Transverse colon (tissue), 4 donors: ENCODE measurements at regions not wholly inside any gene's neighbourhood (a gene's known extent, or its start where the extent isn't known, plus 50 kb on each side); places are given as distances from the start of the nearest gene placed in this dataset.

Source experiments
- DNase-seq: peaks from one replicate; pipeline ENCODE4 v3.0.0-alpha.2; 2019
- H3K27ac ChIP-seq, 4 donors: fragments of 200-600 bp; sonication (generic); 2 replicates each; pipeline ENCODE4 v1.5.1; 2016 to 2018; ENCODE audit warnings: inconsistent platforms in 4 of 4
- H3K27me3 ChIP-seq: fragments of 200-600 bp; sonication (generic); 2 replicates; pipeline ENCODE4 v1.5.1; 2017; ENCODE audit warnings: inconsistent platforms
- H3K36me3 ChIP-seq, 4 donors: fragments of 200-600 bp; sonication (generic); 2 replicates each; pipeline ENCODE4 v1.5.1; 2017 to 2019; ENCODE audit warnings: inconsistent platforms in 4 of 4
- H3K4me1 ChIP-seq, 4 donors: fragments of 200-600 bp; sonication (generic); 2 replicates each; pipeline ENCODE4 v1.5.1; 2017 to 2020; ENCODE audit warnings: inconsistent platforms in 4 of 4
- H3K4me3 ChIP-seq, 4 donors: fragments of 200-600 bp; sonication (generic); 1 replicate in 1 of 4; 2 replicates in 3 of 4; pipeline versions ENCODE4 v1.5.1 to v1.6.1; 2017 to 2019; ENCODE audit warnings: inconsistent platforms in 4 of 4
- H3K9me3 ChIP-seq, 2 donors: fragments of 200-600 bp; sonication (generic); 2 replicates each; pipeline ENCODE4 v1.5.1; 2017 to 2019; ENCODE audit warnings: inconsistent platforms in 2 of 2
- CTCF ChIP-seq, 5 experiments: fragments of 200-600 bp in 3 of 5; fragments of 450-650 bp in 2 of 5; sonication (generic) in 3 of 5; IDR thresholded peaks; 1 replicate in 2 of 5; 2 replicates in 3 of 5; pipeline ENCODE4 v1.5.1; 2016 to 2017; ENCODE audit warnings: antibody characterized with exemption in 5 of 5, inconsistent platforms in 3 of 5, mild to moderate bottlenecking in 2 of 5, moderate library complexity in 1 of 5
- EP300 ChIP-seq: sonication (generic); formaldehyde crosslinking; IDR thresholded peaks from one replicate; pipeline ENCODE4 v1.6.1; 2017; ENCODE audit warnings: antibody characterized with exemption, low read depth
- POLR2A ChIP-seq: fragments of 450-650 bp; IDR thresholded peaks from one replicate; pipeline ENCODE4 v1.6.1; 2016; ENCODE audit warnings: antibody characterized with exemption, mild to moderate bottlenecking, moderate library complexity
- POLR2AphosphoS5 ChIP-seq, 3 donors: sonication (generic); formaldehyde crosslinking; IDR thresholded peaks; one replicate each; pipeline ENCODE4 v1.6.1; 2016; ENCODE audit warnings: antibody characterized with exemption in 3 of 3
- WGBS, 2 donors: methylation state at CpG; one replicate each; pipeline ENCODE4 v1.1.5; 2018; ENCODE audit warnings: low coverage in 1 of 2; 5-methylcytosine and 5-hydroxymethylcytosine counted together
- in situ Hi-C, 4 donors: fragments of 200-750 bp; cut with MboI; loops; one replicate each; pipeline versions ENCODE4 v1.15.0 to v1.15.1; 2017; ENCODE audit warnings: low sequenced_read_pairs in 3 of 4, low pct_ligation_motif_present in 1 of 4, low pct_unique_long_range_greater_than_20kb in 1 of 4
- intact Hi-C: fragments of 100-400 bp; cut with DNase I; formaldehyde crosslinking; loops from one replicate; pipeline ENCODE4 v1.15.1; 2023; ENCODE audit warnings: low total_unique reads

GRCh38 chr4:188872809-188873208 lies 733.6 kb downstream of the TRIML1 start:
- 83 to 84% methylated on average over 5 to 13 of the region's 13 CpGs for WGBS, 2 donors
- H3K4me1 ChIP-seq = no peaks in the 10 kb centered on the region

GRCh38 chr4:188876881-188877280 lies 737.6 kb downstream of the TRIML1 start:
- no peaks in the 10 kb centered on the region for H3K4me1 ChIP-seq
- 67 to 80% methylated on average over 3 of the region's 3 CpGs for WGBS, 2 donors
- no peaks in the 10 kb centered on the region for H3K9me3 ChIP-seq
- H3K4me3 ChIP-seq = no peak overlapping the region
- no peaks in the 10 kb centered on the region for H3K36me3 ChIP-seq
- TF ChIP-seq POLR2A = no peak
- no peak for TF ChIP-seq EP300
- TF ChIP-seq CTCF (IDR thresholded peaks at IDR 0.05) = no peak
- TF ChIP-seq POLR2AphosphoS5 (IDR thresholded peaks at IDR 0.05) = no peak
- no peaks in the 10 kb centered on the region for H3K27me3 ChIP-seq
- intact Hi-C loops = no loop called here
- H3K27ac ChIP-seq = no peak overlapping the region
- DNase-seq = no peak
- in situ Hi-C loops = no loop called here

More at GRCh38 chr4:188872809-188873208, 733.6 kb downstream of the TRIML1 start:
- no peak for TF ChIP-seq CTCF (IDR thresholded peaks at IDR 0.05)
- no peak for TF ChIP-seq EP300
- no peak for TF ChIP-seq POLR2A
- TF ChIP-seq POLR2AphosphoS5 (IDR thresholded peaks at IDR 0.05) = no peak
- no peak overlapping the region for H3K27ac ChIP-seq
- H3K9me3 ChIP-seq = no peaks in the 10 kb centered on the region
- in situ Hi-C loops (no loop called here), intact Hi-C loops (no loop called here)
- no peaks in the 10 kb centered on the region for H3K36me3 ChIP-seq
- no peak for DNase-seq
- no peaks in the 10 kb centered on the region for H3K27me3 ChIP-seq
- no peak overlapping the region for H3K4me3 ChIP-seq

DNA sequence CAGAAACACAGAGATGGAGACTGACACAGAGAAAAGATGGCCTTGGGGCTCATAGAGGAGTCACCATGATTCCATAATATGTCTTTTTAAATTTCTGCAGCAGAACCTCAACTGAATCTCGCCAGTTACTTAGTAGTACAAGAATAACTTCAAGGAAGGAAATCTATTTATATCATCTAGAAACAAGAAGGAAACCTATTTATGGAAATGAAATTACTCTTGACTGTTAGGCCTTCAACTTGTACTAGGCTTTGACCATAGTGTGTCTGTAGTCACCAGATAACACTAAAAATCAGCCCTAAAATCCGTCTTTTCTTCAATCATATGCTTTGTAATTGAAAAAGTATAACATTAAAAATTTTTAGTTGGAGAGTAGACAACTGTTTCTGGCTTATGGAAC lies 740.4 kb downstream of the TRIML1 start:
- intact Hi-C loops = no loop called here
- Histone ChIP-seq H3K4me1 (no peaks in the 10 kb centered on the region), H3K27me3 (no peaks in the 10 kb centered on the region), H3K9me3 (no peaks in the 10 kb centered on the region), H3K4me3 (no peak overlapping the region), H3K27ac (no peak overlapping the region), H3K36me3 (no peaks in the 10 kb centered on the region)
- DNase-seq = no peak
- TF ChIP-seq POLR2AphosphoS5 (IDR thresholded peaks at IDR 0.05) (no peak), POLR2A (no peak), CTCF (IDR thresholded peaks at IDR 0.05) (no peak), EP300 (no peak)
- in situ Hi-C loops = no loop called here
- whole genome bisulfite sequencing, 2 donors = 31 to 46% methylated on average over 2 of the region's 2 CpGs

- no peaks in the 10 kb centered on the region for H3K36me3 ChIP-seq
- no peak for DNase-seq
- TF ChIP-seq EP300 = no peak
- no peak for TF ChIP-seq POLR2AphosphoS5 (IDR thresholded peaks at IDR 0.05)
- TF ChIP-seq CTCF (IDR thresholded peaks at IDR 0.05) = no peak
- TF ChIP-seq POLR2A = no peak
- H3K9me3 ChIP-seq = peaks cover 0 to 5% of the 10 kb centered on the region in 2 donors
- intact Hi-C loops = no loop called here
- H3K27ac ChIP-seq = no peak overlapping the region
- no peaks in the 10 kb centered on the region for H3K27me3 ChIP-seq
- no peaks in the 10 kb centered on the region for H3K4me1 ChIP-seq
- 63 to 64% methylated on average over 2 of the region's 2 CpGs for WGBS, 2 donors
- H3K4me3 ChIP-seq = no peak overlapping the region
- in situ Hi-C loops = no loop called here
Measured at GRCh38 chr4:188887905-188888304, 748.7 kb downstream of the TRIML1 start.
